ENCODE measurements at regions not wholly inside any gene's neighbourhood (a gene's known extent, or its start where the extent isn't known, plus 50 kb on each side); places are given as distances from the start of the nearest gene placed in this dataset.

DNA sequence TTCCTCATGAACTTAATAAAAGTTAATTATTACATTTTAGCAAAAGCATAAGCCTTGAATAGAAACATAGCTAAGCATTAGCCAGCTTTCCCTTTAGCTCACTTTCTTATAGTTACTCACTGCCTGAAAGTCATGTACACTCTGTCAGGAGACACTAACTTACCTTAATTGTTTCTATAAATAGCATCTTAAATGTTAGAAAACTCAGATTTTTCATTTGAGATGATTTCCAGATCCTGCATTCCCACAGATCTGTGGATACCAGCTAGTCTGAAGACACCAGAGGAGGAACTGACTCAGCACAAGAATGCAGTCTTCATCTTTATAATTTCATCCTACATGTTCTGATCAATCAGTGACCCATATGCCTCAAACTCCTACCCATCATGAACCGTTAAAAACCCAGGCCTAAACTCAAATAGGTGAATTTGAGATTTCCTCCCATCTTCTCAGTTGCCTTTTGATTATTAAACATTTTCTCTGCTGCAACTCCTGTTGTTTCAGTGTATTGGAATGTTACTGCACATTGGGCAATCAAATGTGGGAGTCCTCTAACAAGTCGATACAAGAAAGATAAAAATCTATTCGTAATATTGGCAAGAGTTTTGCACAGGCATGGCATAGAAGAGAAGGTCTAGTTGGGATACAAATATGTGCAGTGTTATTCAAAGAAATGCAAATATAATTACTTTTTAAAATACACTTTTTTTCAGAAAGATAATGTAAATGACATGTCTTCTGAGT, 857.4 kb upstream of the CDH2 start:
- DNase-seq, result no peak
- H3K4me1 ChIP-seq, result no peaks in the 10 kb centered on the region
- TF ChIP-seq, protein P1, sequence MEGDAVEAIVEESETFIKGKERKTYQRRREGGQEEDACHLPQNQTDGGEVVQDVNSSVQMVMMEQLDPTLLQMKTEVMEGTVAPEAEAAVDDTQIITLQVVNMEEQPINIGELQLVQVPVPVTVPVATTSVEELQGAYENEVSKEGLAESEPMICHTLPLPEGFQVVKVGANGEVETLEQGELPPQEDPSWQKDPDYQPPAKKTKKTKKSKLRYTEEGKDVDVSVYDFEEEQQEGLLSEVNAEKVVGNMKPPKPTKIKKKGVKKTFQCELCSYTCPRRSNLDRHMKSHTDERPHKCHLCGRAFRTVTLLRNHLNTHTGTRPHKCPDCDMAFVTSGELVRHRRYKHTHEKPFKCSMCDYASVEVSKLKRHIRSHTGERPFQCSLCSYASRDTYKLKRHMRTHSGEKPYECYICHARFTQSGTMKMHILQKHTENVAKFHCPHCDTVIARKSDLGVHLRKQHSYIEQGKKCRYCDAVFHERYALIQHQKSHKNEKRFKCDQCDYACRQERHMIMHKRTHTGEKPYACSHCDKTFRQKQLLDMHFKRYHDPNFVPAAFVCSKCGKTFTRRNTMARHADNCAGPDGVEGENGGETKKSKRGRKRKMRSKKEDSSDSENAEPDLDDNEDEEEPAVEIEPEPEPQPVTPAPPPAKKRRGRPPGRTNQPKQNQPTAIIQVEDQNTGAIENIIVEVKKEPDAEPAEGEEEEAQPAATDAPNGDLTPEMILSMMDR (IDR thresholded peaks at IDR 0.05; ENCODE audit: borderline replicate concordance), result no peak
- no peaks in the 10 kb centered on the region for H3K9me3 ChIP-seq (replicated peaks)
- H3K27me3 ChIP-seq (ENCODE audit: low read depth), result no peaks in the 10 kb centered on the region
- no peak overlapping the region for H3K27ac ChIP-seq (replicated peaks)
- intact Hi-C loops (cut with micrococcal nuclease), result no loop called here
- no peak overlapping the region for H3K4me3 ChIP-seq
- H3K36me3 ChIP-seq, result no peaks in the 10 kb centered on the region

DNA sequence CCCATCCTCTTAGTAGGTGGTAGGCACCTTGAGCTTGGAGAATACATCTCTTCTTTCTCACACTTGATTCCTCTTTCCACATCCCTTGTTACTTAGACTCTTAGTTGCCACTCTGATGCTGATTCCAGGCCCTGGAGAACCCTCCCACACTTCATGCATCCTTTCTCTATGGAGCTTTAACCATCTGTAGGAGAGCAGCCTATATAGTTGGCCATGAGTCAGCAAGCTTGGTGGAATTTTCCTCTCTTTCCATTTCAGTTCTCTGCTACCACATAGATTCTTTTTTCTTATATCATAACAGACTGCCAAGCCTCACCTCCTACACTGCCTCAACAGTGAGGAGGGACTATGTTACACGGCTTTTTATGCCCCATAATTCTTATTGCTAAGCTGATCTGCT, 851.6 kb upstream of the CDH2 start:
- intact Hi-C loops (cut with micrococcal nuclease), result no loop called here
- no peaks in the 10 kb centered on the region for H3K9me3 ChIP-seq (replicated peaks)
- TF ChIP-seq, protein P1 (IDR thresholded peaks at IDR 0.05; ENCODE audit: borderline replicate concordance), result no peak
- no peaks in the 10 kb centered on the region for H3K4me1 ChIP-seq
- no peaks in the 10 kb centered on the region for H3K36me3 ChIP-seq
- H3K27ac ChIP-seq (replicated peaks), result no peak overlapping the region
- no peaks in the 10 kb centered on the region for H3K27me3 ChIP-seq (ENCODE audit: low read depth)
- H3K4me3 ChIP-seq, result no peak overlapping the region
- no peak for DNase-seq

DNA sequence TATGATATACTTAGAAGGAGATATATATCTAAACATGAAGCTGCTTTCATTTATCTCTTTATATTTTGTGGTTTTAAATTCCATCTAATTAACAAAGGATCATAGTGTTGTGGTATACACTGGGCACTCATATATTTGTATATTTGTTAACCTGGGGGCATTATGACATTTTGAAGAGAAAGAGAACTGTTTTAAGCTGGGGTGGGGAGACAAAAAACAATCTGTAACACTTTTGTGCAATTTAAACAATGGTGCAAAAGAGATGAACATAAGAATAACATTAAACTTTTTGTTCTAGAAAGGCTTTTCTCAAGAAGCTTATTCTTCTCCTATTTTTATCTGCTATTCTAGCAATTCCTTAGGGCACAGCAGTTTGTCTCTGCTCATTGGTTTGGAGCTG, 842.0 kb upstream of the CDH2 start:
- Histone ChIP-seq H3K27me3 (ENCODE audit: low read depth) (no peaks in the 10 kb centered on the region), H3K9me3 (replicated peaks) (no peaks in the 10 kb centered on the region), H3K4me1 (no peaks in the 10 kb centered on the region), H3K36me3 (no peaks in the 10 kb centered on the region), H3K4me3 (no peak overlapping the region), H3K27ac (replicated peaks) (no peak overlapping the region)
- intact Hi-C loops (cut with micrococcal nuclease), result no loop called here
- DNase-seq, result no peak
- TF ChIP-seq, protein P1 (IDR thresholded peaks at IDR 0.05; ENCODE audit: borderline replicate concordance), result no peak

DNA sequence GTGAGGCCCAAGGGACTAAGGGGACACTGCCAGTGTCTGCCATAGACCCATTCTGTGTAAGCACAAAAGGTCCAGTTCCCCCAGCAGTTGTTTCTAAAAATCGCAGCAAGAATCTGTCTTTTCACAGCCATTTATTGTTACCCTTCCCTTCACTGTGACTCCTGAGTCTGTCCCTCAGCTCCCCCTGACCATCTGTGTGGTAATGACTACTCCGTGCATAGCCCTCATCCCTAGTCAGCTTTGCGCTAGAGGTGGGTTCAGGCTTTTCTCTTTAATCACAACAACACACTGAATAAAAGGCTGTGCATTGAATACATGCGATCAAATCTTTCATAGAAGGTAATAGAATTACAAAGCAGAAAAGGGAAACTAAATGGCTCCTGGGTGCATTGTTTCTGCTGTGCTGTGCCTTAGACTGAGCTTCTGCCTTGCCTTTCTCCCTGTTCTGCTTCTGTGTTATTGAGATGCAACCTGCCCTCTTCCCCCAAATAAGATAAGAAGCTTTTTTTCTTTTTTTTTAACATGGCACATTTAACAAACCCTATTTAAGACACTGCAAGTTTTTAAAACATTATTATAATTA, 836.0 kb upstream of the CDH2 start:
- H3K36me3 ChIP-seq, result no peaks in the 10 kb centered on the region
- TF ChIP-seq, protein P1 (IDR thresholded peaks at IDR 0.05; ENCODE audit: borderline replicate concordance), result no peak
- no peaks in the 10 kb centered on the region for H3K4me1 ChIP-seq
- no peaks in the 10 kb centered on the region for H3K27me3 ChIP-seq (ENCODE audit: low read depth)
- H3K27ac ChIP-seq (replicated peaks), result no peak overlapping the region
- H3K9me3 ChIP-seq (replicated peaks), result no peaks in the 10 kb centered on the region
- no peak overlapping the region for H3K4me3 ChIP-seq
- no peak for DNase-seq
- intact Hi-C loops (cut with micrococcal nuclease), result no loop called here

DNA sequence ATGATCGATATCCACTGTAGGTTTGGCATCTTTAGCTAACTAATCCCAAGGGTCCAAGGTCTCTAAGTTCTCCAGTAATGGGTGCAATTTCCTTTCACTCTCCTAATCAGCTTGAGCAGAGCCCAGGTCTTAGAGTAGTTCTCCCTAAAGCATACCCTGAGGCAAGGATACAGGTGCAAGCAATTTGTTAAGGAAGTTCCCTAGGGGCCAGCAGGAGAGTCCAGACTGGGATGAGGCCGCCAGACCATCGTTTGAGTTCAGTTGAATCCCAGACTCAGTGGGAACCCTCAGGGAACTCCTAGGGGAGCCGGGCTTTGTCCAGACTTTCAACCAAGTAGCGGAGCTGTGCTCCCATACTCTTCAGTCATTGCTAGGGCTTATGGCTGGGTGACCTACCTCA, 835.4 kb upstream of the CDH2 start:
- no peaks in the 10 kb centered on the region for H3K4me1 ChIP-seq
- TF ChIP-seq, protein P1 (IDR thresholded peaks at IDR 0.05; ENCODE audit: borderline replicate concordance), result no peak

More for the DNA sequence above, 835.4 kb upstream of the CDH2 start:
- Histone ChIP-seq H3K36me3 (no peaks in the 10 kb centered on the region), H3K27me3 (ENCODE audit: low read depth) (no peaks in the 10 kb centered on the region), H3K4me3 (no peak overlapping the region), H3K9me3 (replicated peaks) (no peaks in the 10 kb centered on the region), H3K27ac (replicated peaks) (no peak overlapping the region)
- no peak for DNase-seq
- intact Hi-C loops (cut with micrococcal nuclease), result no loop called here
